CD4-positive, CD25-positive, alpha-beta regulatory T cell (primary cell): ENCODE measurements at regions not wholly inside any gene's neighbourhood (a gene's known extent, or its start where the extent isn't known, plus 50 kb on each side); places are given as distances from the start of the nearest gene placed in this dataset.

Source experiments
- ATAC-seq, 2 donors: fragments of 150-1000 bp; cut with Tn5 transposase; one replicate each; pipeline ENCODE4 v1.10.0; 2021; ENCODE audit warnings: low read depth in 2 of 2, moderate number of reproducible peaks in 2 of 2, moderate library complexity in 1 of 2
- DNase-seq, 3 donors: peaks; one replicate each; pipeline versions ENCODE4 v3.0.0 to v3.0.0-alpha.2; 2012 to 2022; ENCODE audit warnings: mixed read lengths in 1 of 3
- H3K27ac ChIP-seq: one replicate; pipeline ENCODE4 v1.7.0; 2013; ENCODE audit warnings: mild to moderate bottlenecking, low read length; ENCODE audit not compliant: insufficient read depth, poor library complexity, severe bottlenecking
- H3K27me3 ChIP-seq: one replicate; pipeline ENCODE4 v1.7.0; 2013; ENCODE audit warnings: low read length; ENCODE audit not compliant: control insufficient read depth, insufficient read depth
- H3K36me3 ChIP-seq: one replicate; pipeline ENCODE4 v1.7.0; 2013; ENCODE audit warnings: mild to moderate bottlenecking, low read length, moderate library complexity; ENCODE audit not compliant: control insufficient read depth, insufficient read depth
- H3K4me1 ChIP-seq: 2 replicates; pipeline ENCODE4 v1.7.0; 2013; ENCODE audit warnings: mild to moderate bottlenecking, low read length; ENCODE audit not compliant: insufficient read depth, control insufficient read depth, poor library complexity, severe bottlenecking
- H3K4me3 ChIP-seq: one replicate; pipeline ENCODE4 v1.7.0; 2013; ENCODE audit warnings: low read depth, mild to moderate bottlenecking, low read length, moderate library complexity
- H3K9me3 ChIP-seq, 2 experiments: 1 replicate in 1 of 2; 2 replicates in 1 of 2; pipeline ENCODE4 v1.7.0; 2013; ENCODE audit warnings: low read length in 2 of 2, mild to moderate bottlenecking in 1 of 2, moderate library complexity in 1 of 2; ENCODE audit not compliant: control insufficient read depth in 2 of 2
- H3K27ac Mint-ChIP-seq, 3 donors: one replicate each; pipeline ENCODE4 v1.8.0; 2020 to 2022; ENCODE audit warnings: mild to moderate bottlenecking in 3 of 3, mixed read lengths in 3 of 3, moderate library complexity in 2 of 3
- H3K27me3 Mint-ChIP-seq: one replicate; pipeline ENCODE4 v1.8.0; 2022; ENCODE audit warnings: mild to moderate bottlenecking, mixed read lengths
- H3K36me3 Mint-ChIP-seq: one replicate; pipeline ENCODE4 v1.8.0; 2020; ENCODE audit warnings: mixed read lengths
- H3K4me1 Mint-ChIP-seq, 4 donors: one replicate each; pipeline ENCODE4 v1.8.0; 2020 to 2022; ENCODE audit warnings: mixed read lengths in 4 of 4, mild to moderate bottlenecking in 1 of 4
- H3K4me3 Mint-ChIP-seq, 4 donors: one replicate each; pipeline ENCODE4 v1.8.0; 2020 to 2022; ENCODE audit warnings: mild to moderate bottlenecking in 4 of 4, mixed read lengths in 4 of 4, moderate library complexity in 3 of 4
- H3K9me3 Mint-ChIP-seq, 7 donors: one replicate each; pipeline ENCODE4 v1.8.0; 2020 to 2022; ENCODE audit warnings: mixed read lengths in 7 of 7, mild to moderate bottlenecking in 3 of 7, moderate library complexity in 2 of 7

GRCh38 chr10:121422096-121422495 is 176.1 kb downstream of the FGFR2 start:
- Histone ChIP-seq H3K9me3 (no peaks in the 10 kb centered on the region), H3K27ac (no peak overlapping the region), H3K36me3 (no peaks in the 10 kb centered on the region), H3K27me3 (no peaks in the 10 kb centered on the region), H3K4me3 (no peak overlapping the region), H3K4me1 (no peaks in the 10 kb centered on the region)
- no peak overlapping the region for H3K27ac Mint-ChIP-seq
- no peaks in the 10 kb centered on the region for H3K4me1 Mint-ChIP-seq
- ATAC-seq, result no peak
- no peak overlapping the region for H3K4me3 Mint-ChIP-seq
- peaks cover 0 to 3% (median 0%) of the 10 kb centered on the region in 7 donors for H3K9me3 Mint-ChIP-seq
- DNase-seq, result no peak
- no peaks in the 10 kb centered on the region for H3K36me3 Mint-ChIP-seq
- H3K27me3 Mint-ChIP-seq, result no peaks in the 10 kb centered on the region

GRCh38 chr10:121425623-121426022 is 172.6 kb downstream of the FGFR2 start:
- ATAC-seq, result no peak

GRCh38 chr10:121426307-121426706 is 171.9 kb downstream of the FGFR2 start:
- Histone ChIP-seq H3K4me3 (no peak overlapping the region), H3K27ac (no peak overlapping the region), H3K27me3 (no peaks in the 10 kb centered on the region), H3K9me3 (no peaks in the 10 kb centered on the region), H3K36me3 (no peaks in the 10 kb centered on the region), H3K4me1 (no peaks in the 10 kb centered on the region)
- H3K9me3 Mint-ChIP-seq, result peaks cover 0 to 5% (median 2%) of the 10 kb centered on the region in 7 donors
- H3K27me3 Mint-ChIP-seq, result no peaks in the 10 kb centered on the region
- no peaks in the 10 kb centered on the region for H3K36me3 Mint-ChIP-seq
- H3K4me1 Mint-ChIP-seq, result no peaks in the 10 kb centered on the region
- ATAC-seq (no peak), DNase-seq (no peak)
- no peak overlapping the region for H3K4me3 Mint-ChIP-seq
- no peak overlapping the region for H3K27ac Mint-ChIP-seq

More at GRCh38 chr10:121425623-121426022, 172.6 kb downstream of the FGFR2 start:
- Histone ChIP-seq H3K4me3 (no peak overlapping the region), H3K9me3 (no peaks in the 10 kb centered on the region), H3K27ac (no peak overlapping the region), H3K27me3 (no peaks in the 10 kb centered on the region), H3K4me1 (no peaks in the 10 kb centered on the region), H3K36me3 (no peaks in the 10 kb centered on the region)
- H3K9me3 Mint-ChIP-seq, result peaks cover 0 to 5% (median 2%) of the 10 kb centered on the region in 7 donors
- no peaks in the 10 kb centered on the region for H3K4me1 Mint-ChIP-seq
- H3K36me3 Mint-ChIP-seq, result no peaks in the 10 kb centered on the region
- no peak overlapping the region for H3K4me3 Mint-ChIP-seq
- no peaks in the 10 kb centered on the region for H3K27me3 Mint-ChIP-seq
- no peak overlapping the region for H3K27ac Mint-ChIP-seq
- no peak for DNase-seq
